ENCODE measurements at regions not wholly inside any gene's neighbourhood (a gene's known extent, or its start where the extent isn't known, plus 50 kb on each side); places are given as distances from the start of the nearest gene placed in this dataset.

- FAIRE-seq, result peak; percentile 46
- DNase-seq (ENCODE audit: insufficient read length, low spot score), result no peak
These were observed 54.9 kb upstream of the NEK7 start for GRCh38 chr1:198101716-198102453.

GRCh38 chr1:198102454-198102827, 54.4 kb upstream of the NEK7 start:
- no peak for TF ChIP-seq CTCF (IDR thresholded peaks at IDR 0.05; ENCODE audit: insufficient read depth, missing control alignments)
- FAIRE-seq, result peak; percentile 75
- DNase-seq (ENCODE audit: insufficient read length, low spot score), result no peak

More at GRCh38 chr1:198101716-198102453, 54.9 kb upstream of the NEK7 start:
- TF ChIP-seq CTCF (IDR thresholded peaks at IDR 0.05; ENCODE audit: insufficient read depth, missing control alignments), result no peak

GRCh38 chr1:198105185-198105584, 51.6 kb upstream of the NEK7 start:
- FAIRE-seq (no peak), DNase-seq (ENCODE audit: insufficient read length, low spot score) (no peak)
- TF ChIP-seq CTCF (IDR thresholded peaks at IDR 0.05; ENCODE audit: insufficient read depth, missing control alignments), result no peak

GRCh38 chr1:198106011-198106410, 50.8 kb upstream of the NEK7 start:
- FAIRE-seq (peak; percentile 6), DNase-seq (ENCODE audit: insufficient read length, low spot score) (no peak)
- TF ChIP-seq CTCF (IDR thresholded peaks at IDR 0.05; ENCODE audit: insufficient read depth, missing control alignments), result no peak

All from D721Med (cell line).